ENCODE measurements at regions not wholly inside any gene's neighbourhood (a gene's known extent, or its start where the extent isn't known, plus 50 kb on each side); places are given as distances from the start of the nearest gene placed in this dataset.

- H3K36me3 ChIP-seq (ENCODE audit: low read depth, low read length), result no peaks in the 10 kb centered on the region
- intact Hi-C loops (cut with micrococcal nuclease), result no loop called here
- CTCF ChIA-PET, result no interaction called here
- H3K9ac ChIP-seq (ENCODE audit: low read length), result no peak overlapping the region
- POLR2A ChIA-PET (ENCODE audit: unreplicated experiment), result no interaction called here
- no peak overlapping the region for H3K27ac ChIP-seq (ENCODE audit: low read length)
- H3F3A ChIP-seq (ENCODE audit: low read length, unreplicated experiment), result no peaks in the 10 kb centered on the region
- H3K4me2 ChIP-seq (ENCODE audit: low read length), result no peak overlapping the region
- H2AFZ ChIP-seq (ENCODE audit: low read length), result no peak overlapping the region
- H4K20me1 ChIP-seq (ENCODE audit: low read length), result no peaks in the 10 kb centered on the region
- H3K9me3 ChIP-seq (ENCODE audit: low read length), result no peaks in the 10 kb centered on the region
- H3K4me1 ChIP-seq (ENCODE audit: insufficient read depth, low read length), result peaks cover 4% of the 10 kb centered on the region; the same call in 1 of the 2 replicates
- no peak overlapping the region for H3K4me3 ChIP-seq (ENCODE audit: low read length)
- no peaks in the 10 kb centered on the region for H3K79me2 ChIP-seq (ENCODE audit: low read length)
- no peaks in the 10 kb centered on the region for H3K27me3 ChIP-seq (ENCODE audit: low read length)
- no peaks in the 10 kb centered on the region for H3K9me2 ChIP-seq (replicated peaks; ENCODE audit: low read length)
- ATAC-seq (no peak), DNase-seq (no peak)
- BruUV-seq (replicated peaks), result no TSS peak
- TF ChIP-seq CTCF (conservative IDR thresholded peaks at IDR 0.05; ENCODE audit: low read depth, low read length) (no peak), EZH2 (IDR thresholded peaks at IDR 0.05; ENCODE audit: low read length, unreplicated experiment) (no peak), EZH2phosphoT487 (IDR thresholded peaks at IDR 0.05; ENCODE audit: borderline replicate concordance, low read length) (no peak)
Measured at GRCh38 chr2:145184741-145185651, 665.1 kb upstream of the ZEB2 start.

- no peaks in the 10 kb centered on the region for H3K9me2 ChIP-seq (replicated peaks; ENCODE audit: low read length)
- ChIA-PET POLR2A (ENCODE audit: unreplicated experiment) (no interaction called here), CTCF (no interaction called here)
- no peaks in the 10 kb centered on the region for H3K4me1 ChIP-seq (ENCODE audit: insufficient read depth, low read length)
- no peak overlapping the region for H3K4me2 ChIP-seq (ENCODE audit: low read length)
- H3K27ac ChIP-seq (ENCODE audit: low read length), result no peak overlapping the region
- no peaks in the 10 kb centered on the region for H3K79me2 ChIP-seq (ENCODE audit: low read length)
- no TSS peak for BruUV-seq (replicated peaks)
- H3K27me3 ChIP-seq (ENCODE audit: low read length), result no peaks in the 10 kb centered on the region
- intact Hi-C loops (cut with micrococcal nuclease), result no loop called here
- no peaks in the 10 kb centered on the region for H3K9me3 ChIP-seq (ENCODE audit: low read length)
- no peak for TF ChIP-seq EZH2 (IDR thresholded peaks at IDR 0.05; ENCODE audit: low read length, unreplicated experiment)
- TF ChIP-seq CTCF (conservative IDR thresholded peaks at IDR 0.05; ENCODE audit: low read depth, low read length), result no peak
- TF ChIP-seq EZH2phosphoT487 (IDR thresholded peaks at IDR 0.05; ENCODE audit: borderline replicate concordance, low read length), result no peak
- no peak overlapping the region for H3K9ac ChIP-seq (ENCODE audit: low read length)
- DNase-seq (no peak), ATAC-seq (no peak)
- H2AFZ ChIP-seq (ENCODE audit: low read length), result no peak overlapping the region
- no peaks in the 10 kb centered on the region for H3K36me3 ChIP-seq (ENCODE audit: low read depth, low read length)
- H3F3A ChIP-seq (ENCODE audit: low read length, unreplicated experiment), result no peaks in the 10 kb centered on the region
- no peak overlapping the region for H3K4me3 ChIP-seq (ENCODE audit: low read length)
- H4K20me1 ChIP-seq (ENCODE audit: low read length), result no peaks in the 10 kb centered on the region
Measured at GRCh38 chr2:145169285-145169684, 649.4 kb upstream of the ZEB2 start.

- Histone ChIP-seq H3F3A (ENCODE audit: low read length, unreplicated experiment) (no peaks in the 10 kb centered on the region), H4K20me1 (ENCODE audit: low read length) (no peaks in the 10 kb centered on the region), H3K4me3 (ENCODE audit: low read length) (no peak overlapping the region), H3K9me3 (ENCODE audit: low read length) (no peaks in the 10 kb centered on the region), H3K36me3 (ENCODE audit: low read depth, low read length) (no peaks in the 10 kb centered on the region), H3K4me1 (ENCODE audit: insufficient read depth, low read length) (no peaks in the 10 kb centered on the region), H3K27me3 (ENCODE audit: low read length) (no peaks in the 10 kb centered on the region), H3K9ac (ENCODE audit: low read length) (no peak overlapping the region), H3K4me2 (ENCODE audit: low read length) (no peak overlapping the region), H3K27ac (ENCODE audit: low read length) (no peak overlapping the region), H3K79me2 (ENCODE audit: low read length) (no peaks in the 10 kb centered on the region), H2AFZ (ENCODE audit: low read length) (no peak overlapping the region), H3K9me2 (replicated peaks; ENCODE audit: low read length) (no peaks in the 10 kb centered on the region)
- ChIA-PET POLR2A (ENCODE audit: unreplicated experiment) (no interaction called here), CTCF (no interaction called here)
- intact Hi-C loops (cut with micrococcal nuclease), result no loop called here
- no TSS peak for BruUV-seq (replicated peaks)
- no peak for ATAC-seq
- no peak for DNase-seq
- TF ChIP-seq EZH2 (IDR thresholded peaks at IDR 0.05; ENCODE audit: low read length, unreplicated experiment) (no peak), EZH2phosphoT487 (IDR thresholded peaks at IDR 0.05; ENCODE audit: borderline replicate concordance, low read length) (no peak), CTCF (conservative IDR thresholded peaks at IDR 0.05; ENCODE audit: low read depth, low read length) (no peak)
Measured at GRCh38 chr2:145168091-145168490, 648.2 kb upstream of the ZEB2 start.

Data from PC-3 (cell line).